Activated T-helper 17 cell treated with anti-CD3 and anti-CD28 coated beads, Interleukin-2, amount 50 U/mL, for 72 hours (primary cell): ENCODE measurements at regions not wholly inside any gene's neighbourhood (a gene's known extent, or its start where the extent isn't known, plus 50 kb on each side); places are given as distances from the start of the nearest gene placed in this dataset.

Experiments used
- ATAC-seq: fragments of 150-1000 bp; cut with Tn5 transposase; replicated peaks from 2 replicates; pipeline ENCODE4 v1.10.0; 2021; ENCODE audit warnings: mild to moderate bottlenecking, moderate library complexity
- H3K27ac Mint-ChIP-seq: one replicate; pipeline ENCODE4 v1.8.0; 2022; ENCODE audit warnings: mixed read lengths
- H3K27me3 Mint-ChIP-seq: one replicate; pipeline ENCODE4 v1.8.0; 2022; ENCODE audit warnings: mixed read lengths
- H3K36me3 Mint-ChIP-seq: one replicate; pipeline ENCODE4 v1.8.0; 2022; ENCODE audit warnings: low read depth, mild to moderate bottlenecking, mixed read lengths
- H3K4me1 Mint-ChIP-seq: one replicate; pipeline ENCODE4 v1.8.0; 2022; ENCODE audit warnings: mixed read lengths
- H3K4me3 Mint-ChIP-seq: one replicate; pipeline ENCODE4 v1.8.0; 2022; ENCODE audit warnings: mild to moderate bottlenecking, mixed read lengths
- H3K9me3 Mint-ChIP-seq: one replicate; pipeline ENCODE4 v1.8.0; 2022; ENCODE audit warnings: mixed read lengths

DNA sequence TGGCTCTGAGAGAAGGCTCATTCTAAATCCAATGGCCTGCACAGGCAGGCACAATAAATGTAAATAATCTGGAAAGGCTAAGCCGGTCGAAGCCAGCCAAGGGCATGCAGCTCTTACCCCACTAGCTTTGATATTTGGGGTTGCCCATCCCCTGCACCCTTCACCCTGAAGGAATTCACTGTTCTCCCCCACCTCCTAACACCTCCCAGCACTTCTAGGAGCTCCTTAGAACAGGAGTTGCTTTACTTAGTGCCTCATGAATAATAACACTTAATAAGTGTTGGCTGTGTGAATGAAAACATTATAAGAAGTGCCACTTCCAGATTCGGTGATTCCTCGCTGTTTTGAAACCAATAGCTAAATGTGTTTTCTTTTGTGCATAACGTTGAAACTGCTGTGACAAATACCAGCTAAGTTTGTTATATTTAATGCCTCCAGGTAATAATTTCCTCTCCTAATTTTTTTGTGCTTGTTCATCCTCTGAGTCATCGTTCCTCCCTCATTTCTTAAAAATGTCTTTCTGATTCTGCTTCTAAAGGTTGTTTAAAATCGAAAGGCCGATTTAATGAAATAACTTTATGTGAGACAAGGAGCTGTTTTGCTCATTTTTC, 458.8 kb downstream of the METTL4 start:
- Mint-ChIP-seq H3K27me3 (peaks cover 36% of the 10 kb centered on the region), H3K9me3 (no peaks in the 10 kb centered on the region), H3K4me3 (no peak overlapping the region), H3K27ac (no peak overlapping the region), H3K4me1 (no peaks in the 10 kb centered on the region), H3K36me3 (no peaks in the 10 kb centered on the region)
- ATAC-seq = no peak

DNA sequence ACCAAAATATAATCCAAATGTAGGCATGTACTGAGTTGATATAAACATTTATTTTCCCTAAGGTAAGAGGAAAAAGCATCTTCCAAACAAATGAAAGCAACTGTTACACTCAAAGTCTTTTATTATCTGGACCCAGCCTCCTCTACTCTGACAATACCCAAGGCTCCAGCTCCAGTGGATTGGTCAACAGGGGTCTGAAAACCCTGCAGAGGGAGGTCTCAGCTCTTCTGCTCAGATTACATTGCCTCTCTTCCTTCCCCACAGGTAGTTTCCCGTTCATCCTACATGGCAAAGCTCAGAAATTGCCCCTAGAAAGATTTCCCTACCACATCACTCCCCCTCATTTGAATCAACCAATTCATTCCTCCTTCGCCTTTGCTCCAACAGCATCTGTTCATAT, 457.0 kb downstream of the METTL4 start:
- Mint-ChIP-seq H3K27ac (no peak overlapping the region), H3K36me3 (no peaks in the 10 kb centered on the region), H3K4me1 (no peaks in the 10 kb centered on the region), H3K4me3 (no peak overlapping the region), H3K9me3 (no peaks in the 10 kb centered on the region), H3K27me3 (peaks cover 31% of the 10 kb centered on the region)
- no peak for ATAC-seq

DNA sequence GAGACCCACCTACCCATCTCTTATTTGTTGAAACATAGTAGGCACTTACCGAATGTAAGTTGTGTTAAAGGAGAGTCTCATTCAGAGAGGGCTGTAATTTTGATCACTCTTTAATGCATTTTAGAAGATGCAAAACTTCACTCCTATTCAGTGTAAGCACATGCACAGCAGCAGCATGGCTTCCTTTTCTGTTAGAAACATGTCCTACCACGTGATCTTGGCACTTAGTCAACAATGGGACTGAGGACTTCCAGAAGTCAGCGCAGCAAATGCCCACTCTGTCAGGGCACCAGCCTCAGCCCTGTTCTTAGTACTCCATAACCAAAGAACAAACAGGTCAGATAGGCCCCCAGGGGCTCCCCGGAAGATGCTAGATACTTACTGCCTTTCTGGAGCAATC, 456.5 kb downstream of the METTL4 start:
- no peaks in the 10 kb centered on the region for H3K9me3 Mint-ChIP-seq

DNA sequence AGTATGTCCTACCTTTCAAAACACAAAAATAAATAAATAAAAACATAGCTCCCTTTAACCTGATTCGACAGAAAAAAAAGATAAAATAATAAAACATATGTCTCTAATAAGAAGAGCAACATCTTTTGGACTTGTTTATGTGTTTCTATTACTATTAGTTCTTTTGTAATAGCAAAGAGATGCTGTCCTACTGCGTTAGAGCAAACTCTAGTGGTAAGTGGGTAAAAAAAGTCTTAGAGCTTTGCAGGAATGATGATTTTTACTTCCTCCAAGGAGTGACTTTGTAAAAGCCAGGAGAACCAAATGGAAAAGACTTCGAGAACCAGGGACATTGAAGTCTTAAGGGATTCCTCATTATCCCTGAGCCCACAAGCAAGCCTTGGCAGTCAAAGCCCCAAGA, 450.1 kb downstream of the METTL4 start:
- no peak overlapping the region for H3K27ac Mint-ChIP-seq
- no peak for ATAC-seq
- no peaks in the 10 kb centered on the region for H3K27me3 Mint-ChIP-seq
- no peaks in the 10 kb centered on the region for H3K9me3 Mint-ChIP-seq
- H3K4me1 Mint-ChIP-seq = no peaks in the 10 kb centered on the region
- H3K36me3 Mint-ChIP-seq = no peaks in the 10 kb centered on the region
- H3K4me3 Mint-ChIP-seq = no peak overlapping the region

More for the DNA sequence above, 456.5 kb downstream of the METTL4 start:
- Mint-ChIP-seq H3K4me1 (no peaks in the 10 kb centered on the region), H3K36me3 (no peaks in the 10 kb centered on the region), H3K4me3 (no peak overlapping the region), H3K27ac (no peak overlapping the region), H3K27me3 (peaks cover 28% of the 10 kb centered on the region)
- ATAC-seq = no peak

DNA sequence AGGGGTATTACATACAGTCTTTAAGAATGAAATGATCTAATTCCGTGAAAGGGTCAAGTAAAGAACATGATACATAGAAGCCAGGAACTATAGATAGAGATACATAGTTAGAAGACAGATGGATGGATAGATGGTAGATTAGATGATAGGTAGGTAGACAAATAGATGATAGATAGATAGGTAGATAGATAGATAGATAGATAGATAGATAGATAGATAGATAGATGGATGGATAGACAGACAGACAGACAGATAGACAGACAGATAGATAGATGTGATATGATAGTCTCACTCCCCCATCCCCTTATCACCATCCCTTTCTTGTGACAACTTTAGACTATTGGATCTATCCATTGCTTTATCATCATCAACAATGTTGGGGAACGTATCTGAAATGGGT, 448.2 kb downstream of the METTL4 start:
- H3K27ac Mint-ChIP-seq = no peak overlapping the region
- no peak for ATAC-seq
- H3K4me1 Mint-ChIP-seq = no peaks in the 10 kb centered on the region
- H3K4me3 Mint-ChIP-seq = no peak overlapping the region
- no peaks in the 10 kb centered on the region for H3K9me3 Mint-ChIP-seq
- H3K36me3 Mint-ChIP-seq = no peaks in the 10 kb centered on the region
- peaks cover 9% of the 10 kb centered on the region for H3K27me3 Mint-ChIP-seq

DNA sequence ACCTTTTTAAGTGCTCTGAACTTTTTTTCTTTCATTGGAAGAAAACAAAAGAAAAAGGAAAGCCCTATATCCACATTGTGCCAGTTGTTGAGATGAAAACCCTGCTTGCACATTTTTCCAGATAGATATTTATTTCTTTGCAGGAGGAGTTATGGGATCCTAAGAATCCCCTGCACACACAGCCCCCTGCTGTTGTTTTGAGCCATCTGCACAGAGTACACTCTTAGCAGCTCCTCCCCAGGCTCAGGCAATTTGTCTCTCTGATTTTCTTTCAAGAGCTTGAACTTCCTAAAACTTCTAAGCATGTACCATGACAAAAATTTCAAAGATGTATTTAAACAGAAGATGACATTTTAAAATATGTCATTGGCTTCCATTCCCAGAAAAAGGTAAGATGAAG, 436.9 kb downstream of the METTL4 start:
- Mint-ChIP-seq H3K36me3 (no peaks in the 10 kb centered on the region), H3K9me3 (no peaks in the 10 kb centered on the region), H3K4me3 (no peak overlapping the region), H3K27ac (no peak overlapping the region), H3K4me1 (no peaks in the 10 kb centered on the region), H3K27me3 (peaks cover 16% of the 10 kb centered on the region)
- no peak for ATAC-seq

DNA sequence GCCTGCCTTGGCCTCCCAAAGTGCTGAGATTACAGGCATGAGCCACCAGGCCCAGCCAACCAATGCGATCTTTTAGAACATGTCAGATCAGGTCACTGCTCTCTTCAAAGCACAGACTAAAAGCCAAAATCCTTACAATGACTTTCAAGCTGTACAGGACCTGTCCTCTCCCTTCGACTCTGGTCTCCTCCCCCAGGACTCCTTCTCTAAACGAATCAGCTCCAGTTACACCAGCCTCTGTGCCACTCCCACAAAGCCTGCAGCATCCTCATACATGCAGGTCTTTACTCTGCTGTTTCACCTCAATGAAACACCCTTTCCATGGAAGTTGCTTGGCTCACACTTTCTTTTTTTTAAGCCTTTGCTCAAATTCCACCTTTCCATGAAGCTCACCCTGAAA, 436.0 kb downstream of the METTL4 start:
- Mint-ChIP-seq H3K36me3 (no peaks in the 10 kb centered on the region), H3K27ac (no peak overlapping the region), H3K9me3 (no peaks in the 10 kb centered on the region), H3K4me1 (no peaks in the 10 kb centered on the region), H3K27me3 (peaks cover 10% of the 10 kb centered on the region), H3K4me3 (no peak overlapping the region)
- no peak for ATAC-seq

DNA sequence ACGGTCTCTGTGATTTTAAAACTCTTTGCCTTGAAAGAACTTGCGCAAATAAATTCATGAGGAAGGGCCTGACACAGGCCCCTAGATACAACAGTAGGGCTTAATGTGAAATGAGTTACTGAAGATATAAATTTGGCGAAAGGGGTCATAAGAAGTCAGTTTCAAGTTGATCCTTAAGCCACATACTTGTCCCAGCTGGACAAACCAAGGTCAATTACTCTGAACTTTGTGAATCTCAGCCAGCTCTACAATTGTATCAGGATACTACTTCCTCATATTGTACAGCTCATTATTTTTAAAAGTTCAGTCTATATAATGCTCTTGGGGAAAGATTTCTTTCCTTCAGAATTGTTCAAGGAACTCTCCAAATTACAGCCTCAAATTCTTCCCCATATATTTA, 432.8 kb downstream of the METTL4 start:
- no peak overlapping the region for H3K27ac Mint-ChIP-seq
- H3K4me1 Mint-ChIP-seq = no peaks in the 10 kb centered on the region
- ATAC-seq = no peak
- peaks cover 7% of the 10 kb centered on the region for H3K27me3 Mint-ChIP-seq
- H3K9me3 Mint-ChIP-seq = no peaks in the 10 kb centered on the region
- no peak overlapping the region for H3K4me3 Mint-ChIP-seq
- no peaks in the 10 kb centered on the region for H3K36me3 Mint-ChIP-seq

DNA sequence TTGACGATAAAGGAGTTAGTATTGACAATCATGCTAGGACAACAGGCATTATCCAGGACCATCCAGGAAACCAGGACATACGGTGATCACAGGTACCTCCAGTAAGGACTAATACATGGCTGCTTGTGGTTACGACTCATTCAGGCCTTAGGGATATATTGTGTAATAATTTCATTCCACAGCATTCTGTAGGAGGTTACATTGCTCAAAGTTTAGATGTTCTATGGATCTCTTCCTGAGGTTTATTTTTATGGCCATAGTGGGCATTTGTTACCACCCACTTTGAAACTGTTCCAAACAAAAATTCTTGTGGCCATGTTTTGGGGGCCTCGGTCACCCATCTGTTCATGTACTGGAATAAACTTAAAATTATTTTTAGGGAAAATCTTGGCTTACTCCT, 431.6 kb downstream of the METTL4 start:
- no peak overlapping the region for H3K4me3 Mint-ChIP-seq
- no peak for ATAC-seq
- H3K27ac Mint-ChIP-seq = no peak overlapping the region
- no peaks in the 10 kb centered on the region for H3K9me3 Mint-ChIP-seq
- H3K27me3 Mint-ChIP-seq = peaks cover 7% of the 10 kb centered on the region
- H3K36me3 Mint-ChIP-seq = no peaks in the 10 kb centered on the region
- no peaks in the 10 kb centered on the region for H3K4me1 Mint-ChIP-seq

DNA sequence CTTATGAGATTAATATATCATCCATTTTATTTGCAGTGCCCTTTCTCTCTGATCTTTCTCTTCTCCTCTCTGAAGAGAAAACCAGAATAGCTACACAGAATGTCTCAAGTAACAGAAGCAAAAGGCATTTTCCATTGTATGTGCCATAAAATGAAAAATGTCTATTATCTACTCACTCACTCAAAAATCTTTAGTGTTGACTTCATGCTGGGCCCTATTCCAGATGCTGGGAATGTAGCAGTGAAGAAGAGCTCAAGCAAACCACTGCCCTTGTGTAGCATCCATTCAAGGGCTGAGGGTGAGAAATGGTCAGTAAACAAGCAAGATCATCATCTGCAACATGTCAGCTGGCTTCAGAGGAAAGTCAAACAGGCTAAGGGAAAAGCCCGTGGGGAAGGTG, 427.7 kb downstream of the METTL4 start:
- Mint-ChIP-seq H3K4me3 (no peak overlapping the region), H3K27me3 (no peaks in the 10 kb centered on the region), H3K27ac (no peak overlapping the region), H3K9me3 (no peaks in the 10 kb centered on the region), H3K4me1 (no peaks in the 10 kb centered on the region), H3K36me3 (no peaks in the 10 kb centered on the region)
- no peak for ATAC-seq

DNA sequence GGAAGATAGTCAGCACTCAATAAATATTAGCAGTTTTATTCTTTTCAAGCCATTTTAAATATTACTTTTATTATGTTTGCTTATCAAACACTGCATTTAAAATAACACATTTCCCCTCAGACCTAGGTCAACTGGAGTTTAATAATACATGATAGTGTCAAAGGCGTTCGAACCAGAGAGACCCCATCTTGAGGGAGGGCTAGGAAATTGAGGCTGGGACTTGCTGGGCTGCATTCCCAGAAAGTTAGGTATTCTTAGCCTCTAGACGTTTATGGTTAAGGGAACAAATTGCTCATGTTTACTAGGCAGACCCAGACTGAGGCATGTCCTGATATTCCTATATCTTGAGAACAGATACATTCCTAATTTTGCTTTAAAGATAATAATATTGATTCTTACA, 426.5 kb downstream of the METTL4 start:
- no peaks in the 10 kb centered on the region for H3K36me3 Mint-ChIP-seq
- no peak for ATAC-seq
- H3K9me3 Mint-ChIP-seq = no peaks in the 10 kb centered on the region
- H3K4me3 Mint-ChIP-seq = no peak overlapping the region
- H3K27me3 Mint-ChIP-seq = no peaks in the 10 kb centered on the region
- no peak overlapping the region for H3K27ac Mint-ChIP-seq
- no peaks in the 10 kb centered on the region for H3K4me1 Mint-ChIP-seq

DNA sequence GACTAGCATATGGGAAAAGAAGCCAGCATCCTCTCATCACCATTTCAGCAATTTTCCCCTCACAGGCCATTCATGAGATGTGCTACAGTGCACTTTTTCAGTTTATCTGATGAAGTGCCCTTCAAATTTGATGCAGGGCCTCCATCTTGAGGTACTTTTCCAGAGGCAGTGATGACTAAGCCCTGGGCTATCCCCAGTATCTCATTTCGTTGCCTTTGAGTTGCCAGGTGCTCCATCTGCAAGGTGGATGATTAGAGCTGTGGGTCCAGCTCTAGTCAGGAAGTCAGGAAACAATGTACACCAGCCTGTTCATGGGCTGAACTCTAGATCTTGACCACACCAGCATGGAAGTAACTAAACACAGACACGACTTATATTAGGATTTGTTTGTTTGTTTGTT, 425.2 kb downstream of the METTL4 start:
- Mint-ChIP-seq H3K27me3 (no peaks in the 10 kb centered on the region), H3K27ac (no peak overlapping the region), H3K9me3 (no peaks in the 10 kb centered on the region), H3K36me3 (no peaks in the 10 kb centered on the region), H3K4me1 (no peaks in the 10 kb centered on the region), H3K4me3 (no peak overlapping the region)
- no peak for ATAC-seq

DNA sequence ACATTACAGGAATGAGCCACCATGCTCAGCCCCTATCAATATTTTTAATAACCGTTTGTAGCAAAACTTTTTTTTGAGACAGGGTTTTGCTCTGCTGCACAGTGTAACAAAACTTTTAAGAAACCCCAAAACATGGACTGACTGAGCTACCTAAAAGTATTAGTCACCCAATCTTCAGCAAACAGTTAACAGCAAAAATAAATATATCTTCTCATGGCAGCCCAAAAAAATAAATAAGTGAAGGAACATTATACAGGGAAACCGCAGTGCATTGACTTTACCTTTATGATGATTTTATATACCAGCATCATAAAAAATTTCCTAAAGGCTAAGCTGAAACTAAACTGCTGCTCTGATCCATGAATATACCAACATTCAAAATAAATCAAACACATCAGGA, 424.6 kb downstream of the METTL4 start:
- Mint-ChIP-seq H3K9me3 (no peaks in the 10 kb centered on the region), H3K27me3 (no peaks in the 10 kb centered on the region), H3K4me3 (no peak overlapping the region), H3K27ac (no peak overlapping the region), H3K36me3 (no peaks in the 10 kb centered on the region), H3K4me1 (no peaks in the 10 kb centered on the region)
- no peak for ATAC-seq

DNA sequence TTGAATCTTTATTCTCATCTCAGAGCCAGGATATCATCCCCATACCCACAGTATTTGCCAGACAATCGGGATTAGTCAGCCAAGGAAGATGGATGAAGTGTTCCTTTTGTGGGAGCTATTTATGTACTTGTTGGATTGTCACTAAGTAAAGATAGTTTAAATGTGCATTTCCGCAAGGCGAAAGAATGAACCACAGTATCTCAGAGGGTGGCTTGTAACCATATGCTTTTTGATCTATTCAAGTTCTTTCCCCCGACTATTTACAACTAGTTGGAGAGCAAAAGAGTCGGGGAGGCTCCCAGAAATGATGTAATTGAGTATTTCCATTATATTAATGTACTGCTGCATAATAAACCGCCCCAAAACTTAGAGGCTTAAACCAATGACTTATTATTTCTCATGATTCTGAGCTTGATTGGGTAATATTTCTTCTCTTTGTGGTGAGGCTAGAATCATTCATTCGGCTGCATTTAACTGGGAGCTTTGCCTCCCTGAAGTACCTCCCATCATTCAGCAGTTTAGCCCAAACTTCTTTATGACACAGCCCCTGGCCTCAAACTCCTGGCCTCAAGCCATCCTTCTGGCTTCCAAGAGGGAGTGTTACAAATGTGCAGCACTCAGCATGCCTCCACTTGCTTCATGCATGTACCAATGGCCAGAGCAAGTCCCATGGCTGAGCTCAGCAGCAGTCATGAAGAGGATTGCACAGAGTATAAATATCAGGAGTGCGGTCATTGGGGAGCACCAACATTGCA, 423.7 kb downstream of the METTL4 start:
- Mint-ChIP-seq H3K27me3 (no peaks in the 10 kb centered on the region), H3K4me1 (no peaks in the 10 kb centered on the region), H3K4me3 (no peak overlapping the region), H3K36me3 (no peaks in the 10 kb centered on the region), H3K27ac (no peak overlapping the region), H3K9me3 (no peaks in the 10 kb centered on the region)
- ATAC-seq = no peak

DNA sequence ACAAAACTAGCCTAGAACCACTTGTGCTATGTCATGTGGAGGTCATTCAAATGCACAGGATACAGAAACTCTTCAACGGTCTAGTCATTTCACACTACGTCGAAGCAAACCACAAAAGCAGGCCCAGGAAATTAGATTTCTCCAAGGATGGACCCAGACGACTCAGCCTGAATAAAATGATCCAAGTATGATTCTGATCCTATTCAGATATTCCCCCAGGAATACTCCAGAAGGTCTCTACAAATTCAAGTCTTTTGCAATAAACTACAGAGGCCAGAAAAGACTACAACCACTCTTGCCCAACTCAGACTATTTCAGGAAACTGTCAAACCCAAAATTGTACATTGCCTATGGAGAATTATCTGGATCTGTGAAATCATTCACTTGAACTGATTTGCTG, 422.5 kb downstream of the METTL4 start:
- Mint-ChIP-seq H3K27ac (no peak overlapping the region), H3K9me3 (no peaks in the 10 kb centered on the region), H3K27me3 (no peaks in the 10 kb centered on the region), H3K36me3 (no peaks in the 10 kb centered on the region), H3K4me1 (no peaks in the 10 kb centered on the region), H3K4me3 (no peak overlapping the region)
- no peak for ATAC-seq
